ENCODE measurements at regions not wholly inside any gene's neighbourhood (a gene's known extent, or its start where the extent isn't known, plus 50 kb on each side); places are given as distances from the start of the nearest gene placed in this dataset.

GRCh38 chr9:103978396-103978795, 115.7 kb upstream of the SMC2 start:
- no peak overlapping the region for H3K4me3 Mint-ChIP-seq
- TF ChIP-seq CTCF (conservative IDR thresholded peaks at IDR 0.05), result no peak
- no peaks in the 10 kb centered on the region for H3K36me3 ChIP-seq (ENCODE audit: control insufficient read depth, insufficient read depth, low read length)
- H3K36me3 Mint-ChIP-seq (ENCODE audit: low read depth), result no peaks in the 10 kb centered on the region
- DNase-seq, result no peak
- peaks cover 8% of the 10 kb centered on the region for H3K4me1 Mint-ChIP-seq
- no peaks in the 10 kb centered on the region for H3K27me3 ChIP-seq (ENCODE audit: control insufficient read depth, insufficient read depth, low read length, poor library complexity, severe bottlenecking)
- H3K9ac ChIP-seq (ENCODE audit: extremely low read depth, low read length, poor library complexity, severe bottlenecking), result no peak overlapping the region
- no peaks in the 10 kb centered on the region for H3K4me1 ChIP-seq (ENCODE audit: control insufficient read depth, insufficient read depth, low read length)
- H3K27ac Mint-ChIP-seq, result no peak overlapping the region
- H3K27me3 Mint-ChIP-seq (ENCODE audit: insufficient read depth), result no peaks in the 10 kb centered on the region
- peaks cover 20% of the 10 kb centered on the region for H3K9me3 ChIP-seq (ENCODE audit: control insufficient read depth, low read length)
- H3K4me3 ChIP-seq (ENCODE audit: low read length), result no peak overlapping the region
- H3K27ac ChIP-seq (ENCODE audit: low read depth, low read length), result no peak overlapping the region
- no peaks in the 10 kb centered on the region for H3K9me3 Mint-ChIP-seq

GRCh38 chr9:103981912-103982311, 112.2 kb upstream of the SMC2 start:
- H3K9ac ChIP-seq (ENCODE audit: extremely low read depth, low read length, poor library complexity, severe bottlenecking), result no peak overlapping the region
- no peaks in the 10 kb centered on the region for H3K36me3 Mint-ChIP-seq (ENCODE audit: low read depth)
- H3K27me3 Mint-ChIP-seq (ENCODE audit: insufficient read depth), result peaks cover 2% of the 10 kb centered on the region
- H3K36me3 ChIP-seq (ENCODE audit: control insufficient read depth, insufficient read depth, low read length), result no peaks in the 10 kb centered on the region
- peaks cover 27% of the 10 kb centered on the region for H3K9me3 ChIP-seq (ENCODE audit: control insufficient read depth, low read length)
- no peaks in the 10 kb centered on the region for H3K9me3 Mint-ChIP-seq
- no peaks in the 10 kb centered on the region for H3K27me3 ChIP-seq (ENCODE audit: control insufficient read depth, insufficient read depth, low read length, poor library complexity, severe bottlenecking)
- H3K4me3 ChIP-seq (ENCODE audit: low read length), result no peak overlapping the region
- no peak overlapping the region for H3K4me3 Mint-ChIP-seq
- peaks cover 8% of the 10 kb centered on the region for H3K4me1 Mint-ChIP-seq
- 78% methylated on average over 2 of the region's 2 CpGs; no CpG with 5 or more reads in 1 of the 2 experiments for WGBS, 2 experiments (ENCODE audit: insufficient coverage in 1 of 2, insufficient read length in 1 of 2)
- no peak overlapping the region for H3K27ac ChIP-seq (ENCODE audit: low read depth, low read length)
- no peak overlapping the region for H3K27ac Mint-ChIP-seq
- H3K4me1 ChIP-seq (ENCODE audit: control insufficient read depth, insufficient read depth, low read length), result no peaks in the 10 kb centered on the region
- no peak for TF ChIP-seq CTCF (conservative IDR thresholded peaks at IDR 0.05)
- no peak for DNase-seq

DNA sequence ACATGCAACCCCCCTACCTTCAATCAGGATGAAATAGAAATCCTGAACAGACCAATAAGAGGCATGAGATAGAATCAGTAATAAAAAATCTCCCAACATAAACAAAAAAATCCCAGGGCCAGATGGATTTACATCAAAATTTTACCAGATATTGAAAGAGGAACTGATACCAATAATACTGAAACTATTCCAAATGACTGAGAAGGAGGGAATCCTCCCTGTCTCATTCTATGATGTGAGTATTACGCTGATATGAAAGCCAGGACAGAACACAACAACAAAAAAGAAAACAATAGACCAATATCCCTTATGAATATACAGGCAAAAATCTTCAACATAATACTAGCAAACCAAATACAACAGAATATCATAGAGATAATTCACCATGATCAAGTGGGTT, 109.0 kb upstream of the SMC2 start:
- Mint-ChIP-seq H3K4me1 (no peaks in the 10 kb centered on the region), H3K36me3 (ENCODE audit: low read depth) (no peaks in the 10 kb centered on the region), H3K27ac (no peak overlapping the region), H3K27me3 (ENCODE audit: insufficient read depth) (peaks cover 2% of the 10 kb centered on the region), H3K9me3 (no peaks in the 10 kb centered on the region), H3K4me3 (no peak overlapping the region)
- H3K27me3 ChIP-seq (ENCODE audit: control insufficient read depth, insufficient read depth, low read length, poor library complexity, severe bottlenecking), result no peaks in the 10 kb centered on the region
- H3K4me3 ChIP-seq (ENCODE audit: low read length), result no peak overlapping the region
- no peak overlapping the region for H3K27ac ChIP-seq (ENCODE audit: low read depth, low read length)
- H3K9me3 ChIP-seq (ENCODE audit: control insufficient read depth, low read length), result peaks cover 31% of the 10 kb centered on the region
- no peak overlapping the region for H3K9ac ChIP-seq (ENCODE audit: extremely low read depth, low read length, poor library complexity, severe bottlenecking)
- DNase-seq, result no peak
- no peak for TF ChIP-seq CTCF (conservative IDR thresholded peaks at IDR 0.05)
- 78% methylated on average over 1 of the region's 1 CpG; no CpG with 5 or more reads in 1 of the 2 experiments for WGBS, 2 experiments (ENCODE audit: insufficient coverage in 1 of 2, insufficient read length in 1 of 2)
- H3K36me3 ChIP-seq (ENCODE audit: control insufficient read depth, insufficient read depth, low read length), result no peaks in the 10 kb centered on the region
- no peaks in the 10 kb centered on the region for H3K4me1 ChIP-seq (ENCODE audit: control insufficient read depth, insufficient read depth, low read length)

All from endodermal cell (in vitro differentiated cells).